Lower leg skin (tissue), 3 donors: ENCODE measurements at regions not wholly inside any gene's neighbourhood (a gene's known extent, or its start where the extent isn't known, plus 50 kb on each side); places are given as distances from the start of the nearest gene placed in this dataset.

ENCODE experiments used
- POLR2A ChIP-seq, 2 donors: fragments of 450-650 bp; IDR thresholded peaks; one replicate each; pipeline ENCODE4 v1.6.1; 2016 to 2017; ENCODE audit warnings: antibody characterized with exemption in 2 of 2, mild to moderate bottlenecking in 1 of 2, moderate library complexity in 1 of 2
- TF ChIP-seq, protein P1 (sequence below), 3 donors: fragments of 450-650 bp; IDR thresholded peaks; one replicate each; pipeline ENCODE4 v1.5.1; 2016; ENCODE audit warnings: antibody characterized with exemption in 3 of 3, mild to moderate bottlenecking in 3 of 3, moderate library complexity in 2 of 3

DNA sequence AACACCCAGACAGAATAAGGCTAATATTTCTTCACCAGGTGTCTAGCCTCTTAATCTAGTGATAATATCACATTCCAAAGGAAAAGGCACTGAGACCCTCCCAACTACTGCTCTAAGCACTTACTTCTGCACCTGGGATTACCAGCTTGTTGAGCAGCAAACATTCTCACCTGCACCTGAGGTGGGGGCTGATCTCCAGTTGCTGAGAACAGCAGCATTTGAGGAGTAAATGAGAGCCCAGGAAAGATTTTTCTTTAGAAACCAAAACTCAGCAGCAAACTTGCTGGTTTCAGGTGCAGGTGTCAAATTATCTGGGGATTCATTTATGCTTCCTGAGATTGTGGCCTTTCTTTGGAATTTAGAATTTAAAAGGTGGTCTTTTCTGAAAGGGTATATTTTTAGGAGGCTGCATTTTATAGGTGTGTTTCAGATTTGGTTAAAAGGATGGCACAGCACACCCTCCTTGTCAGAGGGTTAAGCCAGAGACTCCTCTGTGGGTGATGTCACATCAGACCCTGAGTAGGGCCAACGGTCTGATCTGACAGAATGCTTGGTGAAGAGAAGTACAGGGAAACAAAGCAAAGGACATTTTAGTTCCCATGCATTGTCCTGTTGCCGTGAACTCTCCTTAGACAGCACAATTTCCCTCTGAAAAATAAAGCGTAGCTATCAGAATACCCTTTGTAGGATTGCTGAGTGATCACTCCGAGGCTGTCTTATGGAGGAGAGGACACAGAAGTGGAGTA lies 411.0 kb upstream of the ATP11B start:
- TF ChIP-seq, protein P1, sequence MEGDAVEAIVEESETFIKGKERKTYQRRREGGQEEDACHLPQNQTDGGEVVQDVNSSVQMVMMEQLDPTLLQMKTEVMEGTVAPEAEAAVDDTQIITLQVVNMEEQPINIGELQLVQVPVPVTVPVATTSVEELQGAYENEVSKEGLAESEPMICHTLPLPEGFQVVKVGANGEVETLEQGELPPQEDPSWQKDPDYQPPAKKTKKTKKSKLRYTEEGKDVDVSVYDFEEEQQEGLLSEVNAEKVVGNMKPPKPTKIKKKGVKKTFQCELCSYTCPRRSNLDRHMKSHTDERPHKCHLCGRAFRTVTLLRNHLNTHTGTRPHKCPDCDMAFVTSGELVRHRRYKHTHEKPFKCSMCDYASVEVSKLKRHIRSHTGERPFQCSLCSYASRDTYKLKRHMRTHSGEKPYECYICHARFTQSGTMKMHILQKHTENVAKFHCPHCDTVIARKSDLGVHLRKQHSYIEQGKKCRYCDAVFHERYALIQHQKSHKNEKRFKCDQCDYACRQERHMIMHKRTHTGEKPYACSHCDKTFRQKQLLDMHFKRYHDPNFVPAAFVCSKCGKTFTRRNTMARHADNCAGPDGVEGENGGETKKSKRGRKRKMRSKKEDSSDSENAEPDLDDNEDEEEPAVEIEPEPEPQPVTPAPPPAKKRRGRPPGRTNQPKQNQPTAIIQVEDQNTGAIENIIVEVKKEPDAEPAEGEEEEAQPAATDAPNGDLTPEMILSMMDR (IDR thresholded peaks at IDR 0.05): no peak
- TF ChIP-seq POLR2A (IDR thresholded peaks at IDR 0.05): no peak
